Activated CD4-positive, alpha-beta memory T cell treated with anti-CD3 and anti-CD28 coated beads for 36 hours (primary cell): ENCODE measurements at regions not wholly inside any gene's neighbourhood (a gene's known extent, or its start where the extent isn't known, plus 50 kb on each side); places are given as distances from the start of the nearest gene placed in this dataset.

Source experiments
- CTCF ChIA-PET: fragments of 350-600 bp; sonication (Branson Sonifier 250); formaldehyde crosslinking; loops from one replicate; lab custom pipeline; 2021; ENCODE audit warnings: antibody characterized with exemption, inconsistent platforms; lab: Charles Lee
- POLR2A ChIA-PET: fragments of 350-600 bp; sonication (Branson Sonifier 250); formaldehyde crosslinking; loops from one replicate; lab custom pipeline; 2021; ENCODE audit warnings: antibody characterized with exemption; lab: Charles Lee
- DNase-seq: peaks from one replicate; pipeline ENCODE4 v3.0.0-alpha.2; 2020
- H3K27ac Mint-ChIP-seq: one replicate; pipeline ENCODE4 v1.8.0; 2021; ENCODE audit warnings: mixed read lengths
- H3K27me3 Mint-ChIP-seq: one replicate; pipeline ENCODE4 v1.8.0; 2021; ENCODE audit warnings: mixed read lengths
- H3K36me3 Mint-ChIP-seq: one replicate; pipeline ENCODE4 v1.8.0; 2021; ENCODE audit warnings: mixed read lengths
- H3K4me1 Mint-ChIP-seq: one replicate; pipeline ENCODE4 v1.8.0; 2021; ENCODE audit warnings: low read depth, mixed read lengths
- H3K4me3 Mint-ChIP-seq: one replicate; pipeline ENCODE4 v1.8.0; 2021; ENCODE audit warnings: mild to moderate bottlenecking, mixed read lengths
- H3K9me3 Mint-ChIP-seq: one replicate; pipeline ENCODE4 v1.8.0; 2021; ENCODE audit warnings: mixed read lengths
- intact Hi-C: fragments of 100-400 bp; cut with micrococcal nuclease; formaldehyde crosslinking; loops from one replicate; pipeline ENCODE4 v1.15.1; 2023

- Mint-ChIP-seq H3K27me3 (peaks cover 5% of the 10 kb centered on the region), H3K4me3 (no peak overlapping the region), H3K36me3 (no peaks in the 10 kb centered on the region), H3K27ac (no peak overlapping the region), H3K4me1 (no peaks in the 10 kb centered on the region), H3K9me3 (no peaks in the 10 kb centered on the region)
- intact Hi-C loops, result no loop called here
- CTCF ChIA-PET, result no interaction called here
- no peak for DNase-seq
- POLR2A ChIA-PET, result no interaction called here
Measured at GRCh38 chr3:24060055-24060454, 115.0 kb downstream of the NR1D2 start.

DNA sequence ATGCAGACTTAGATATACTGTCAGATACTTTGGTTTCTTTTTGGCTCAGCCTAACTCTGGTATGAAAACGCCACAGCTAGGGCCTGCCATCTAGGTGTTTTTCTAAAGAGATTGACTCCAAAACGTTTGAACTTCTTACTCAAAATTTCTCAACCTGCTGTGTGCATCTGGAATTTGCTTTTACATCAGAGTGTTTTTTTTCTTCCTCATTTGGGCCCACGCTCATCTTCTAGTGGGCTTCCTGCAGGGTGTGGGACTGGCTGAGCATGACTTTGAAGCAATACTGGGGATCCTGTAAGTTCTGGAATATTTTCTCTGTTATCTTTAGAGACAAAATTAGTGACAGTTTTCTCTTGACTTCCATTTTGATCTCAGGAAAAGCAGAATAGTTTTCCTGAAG lies 117.8 kb downstream of the NR1D2 start:
- no peaks in the 10 kb centered on the region for H3K36me3 Mint-ChIP-seq
- H3K9me3 Mint-ChIP-seq, result no peaks in the 10 kb centered on the region
- no peak for DNase-seq
- peaks cover 3% of the 10 kb centered on the region for H3K27me3 Mint-ChIP-seq
- no peaks in the 10 kb centered on the region for H3K4me1 Mint-ChIP-seq
- ChIA-PET POLR2A (no interaction called here), CTCF (no interaction called here)
- H3K4me3 Mint-ChIP-seq, result no peak overlapping the region
- intact Hi-C loops, result no loop called here
- no peak overlapping the region for H3K27ac Mint-ChIP-seq
